SH-SY5Y (cell line): ENCODE measurements at regions not wholly inside any gene's neighbourhood (a gene's known extent, or its start where the extent isn't known, plus 50 kb on each side); places are given as distances from the start of the nearest gene placed in this dataset.

Experiments used
- GATA2 ChIP-seq: IDR thresholded peaks from 2 replicates; pipeline ENCODE4 v1.6.1; 2011; ENCODE audit warnings: mild to moderate bottlenecking, low read depth, low read length
- GATA3 ChIP-seq: IDR thresholded peaks from 2 replicates; pipeline ENCODE4 v1.6.1; 2011; ENCODE audit warnings: low read depth, mild to moderate bottlenecking, low read length, moderate library complexity

GRCh38 chr6:145538989-145539388, 196.3 kb downstream of the EPM2A start:
- TF ChIP-seq GATA2 = no peak
- TF ChIP-seq GATA3 = no peak
